IMR-90 (cell line): ENCODE measurements at regions not wholly inside any gene's neighbourhood (a gene's known extent, or its start where the extent isn't known, plus 50 kb on each side); places are given as distances from the start of the nearest gene placed in this dataset.

Experiments used
- ATAC-seq: fragments of 200-7000 bp; cut with Tn5 transposase; 2 replicates; pipeline ENCODE4 v1.9.1; 2020; ENCODE audit warnings: low read depth, mild to moderate bottlenecking, moderate library complexity
- BruUV-seq: library from RNA; stranded (reverse); fragments of 400-500 nt; replicated peaks from 2 replicates; lab custom pipeline; 2021; lab: Mats Ljungman, UMichigan
- CTCF ChIA-PET: fragments of 300-600 bp; formaldehyde crosslinking; extraction: SDS; loops from one replicate; lab custom pipeline; 2021; ENCODE audit warnings: antibody characterized with exemption; lab: Yijun Ruan, JAX
- POLR2A ChIA-PET: fragments of 300-600 bp; sonication (Branson Sonifier 250); formaldehyde crosslinking; loops from one replicate; lab custom pipeline; 2022; ENCODE audit warnings: antibody characterized with exemption; ENCODE audit not compliant: unreplicated experiment; lab: Charles Lee
- DNase-seq: peaks from one replicate; pipeline ENCODE4 v3.0.0; 2013
- H2AFZ ChIP-seq: replicated peaks from 2 replicates; pipeline ENCODE3; 2013; ENCODE audit warnings: low read length, mild to moderate bottlenecking; ENCODE audit not compliant: poor library complexity
- H2AK5ac ChIP-seq: 2 replicates; pipeline ENCODE4 v1.6.1; 2013; ENCODE audit warnings: low read depth, low read length, inconsistent platforms
- H2AK9ac ChIP-seq: replicated peaks from 2 replicates; pipeline ENCODE3; 2013; ENCODE audit warnings: mild to moderate bottlenecking, low read depth, low read length, moderate library complexity; ENCODE audit not compliant: poor library complexity
- H2BK120ac ChIP-seq: 2 replicates; pipeline ENCODE4 v1.6.1; 2013; ENCODE audit warnings: low read depth, low read length, inconsistent platforms
- H2BK15ac ChIP-seq: 3 replicates; pipeline ENCODE4 v1.6.1; 2013; ENCODE audit warnings: low read depth, low read length, inconsistent platforms
- H2BK20ac ChIP-seq: 2 replicates; pipeline ENCODE4 v1.6.1; 2013; ENCODE audit warnings: low read depth, mild to moderate bottlenecking, inconsistent platforms, low read length, moderate library complexity
- H2BK5ac ChIP-seq: 2 replicates; pipeline ENCODE4 v1.6.1; 2013; ENCODE audit warnings: mild to moderate bottlenecking, low read depth, low read length, inconsistent platforms; ENCODE audit not compliant: poor library complexity, severe bottlenecking
- H3K14ac ChIP-seq: replicated peaks from 2 replicates; pipeline ENCODE4 v1.6.1; 2013; ENCODE audit warnings: low read depth, low read length, inconsistent platforms
- H3K18ac ChIP-seq: 2 replicates; pipeline ENCODE4 v1.6.1; 2013; ENCODE audit warnings: low read depth, low read length, control low read depth
- H3K23ac ChIP-seq: 2 replicates; pipeline ENCODE4 v1.6.1; 2013; ENCODE audit warnings: low read depth, low read length, inconsistent platforms
- H3K27ac ChIP-seq: 2 replicates; pipeline ENCODE4 v1.5.1; 2013; ENCODE audit warnings: mild to moderate bottlenecking, control low read depth, low read length; ENCODE audit not compliant: insufficient read depth
- H3K27me3 ChIP-seq: 2 replicates; pipeline ENCODE4 v1.6.1; 2013; ENCODE audit warnings: low read length; ENCODE audit not compliant: control insufficient read depth, insufficient read depth
- H3K36me3 ChIP-seq: 2 replicates; pipeline ENCODE4 v1.6.1; 2013; ENCODE audit warnings: low read length, mixed read lengths; ENCODE audit not compliant: control insufficient read depth, insufficient read depth
- H3K4ac ChIP-seq: 2 replicates; pipeline ENCODE4 v1.6.1; 2013; ENCODE audit warnings: low read depth, low read length, inconsistent platforms
- H3K4me1 ChIP-seq: 2 replicates; pipeline ENCODE4 v1.6.1; 2013; ENCODE audit warnings: low read length, mixed read lengths; ENCODE audit not compliant: control insufficient read depth, insufficient read depth
- H3K4me2 ChIP-seq: 2 replicates; pipeline ENCODE4 v1.6.1; 2013; ENCODE audit warnings: low read depth, mild to moderate bottlenecking, control low read depth, low read length, moderate library complexity
- H3K4me3 ChIP-seq: 2 replicates; pipeline ENCODE4 v1.5.1; 2013; ENCODE audit warnings: low read depth, mild to moderate bottlenecking, control low read depth, low read length, moderate library complexity; ENCODE audit not compliant: insufficient read depth
- H3K56ac ChIP-seq: 2 replicates; pipeline ENCODE4 v1.6.1; 2013; ENCODE audit warnings: low read length, inconsistent platforms; ENCODE audit not compliant: insufficient read depth; ENCODE audit errors: extremely low read depth
- H3K79me1 ChIP-seq, 2 experiments: 2 replicates each; pipeline ENCODE4 v1.6.1; 2013; ENCODE audit warnings: low read length in 2 of 2, inconsistent platforms in 1 of 2, low read depth in 1 of 2
- H3K9ac ChIP-seq: 2 replicates; pipeline ENCODE4 v1.6.1; 2013; ENCODE audit warnings: low read depth, low read length, control low read depth
- H3K9me1 ChIP-seq: 2 replicates; pipeline ENCODE4 v1.6.1; 2013; ENCODE audit warnings: low read length, inconsistent platforms; ENCODE audit not compliant: insufficient read depth
- H3K9me3 ChIP-seq: 2 replicates; pipeline ENCODE4 v1.6.1; 2013; ENCODE audit warnings: low read length; ENCODE audit not compliant: control insufficient read depth, insufficient read depth
- H4K20me1 ChIP-seq: 2 replicates; pipeline ENCODE4 v1.6.1; 2013; ENCODE audit warnings: low read length, inconsistent platforms; ENCODE audit not compliant: insufficient read depth
- H4K5ac ChIP-seq: 2 replicates; pipeline ENCODE4 v1.6.1; 2013; ENCODE audit warnings: mild to moderate bottlenecking, low read depth, low read length, control low read depth
- H4K8ac ChIP-seq, 2 experiments: 2 replicates each; pipeline ENCODE4 v1.6.1; 2013; ENCODE audit warnings: low read depth in 2 of 2, low read length in 2 of 2, control low read depth in 1 of 2, inconsistent platforms in 1 of 2
- H4K91ac ChIP-seq: 2 replicates; pipeline ENCODE4 v1.6.1; 2013; ENCODE audit warnings: low read depth, low read length, inconsistent platforms; ENCODE audit not compliant: insufficient read depth
- BHLHE40 ChIP-seq: fragments of 150-350 bp; IDR thresholded peaks from 2 replicates; pipeline ENCODE4 v1.6.1; 2016; ENCODE audit warnings: mild to moderate bottlenecking, low read depth, low read length
- CEBPB ChIP-seq: IDR thresholded peaks from 2 replicates; pipeline ENCODE4 v1.6.1; 2012; ENCODE audit warnings: low read depth, low read length, improper control_type of control experiment
- CHD1 ChIP-seq: IDR thresholded peaks from 2 replicates; pipeline ENCODE4 v1.6.1; 2012; ENCODE audit warnings: low read depth, low read length, improper control_type of control experiment
- FOS ChIP-seq: fragments of 150-350 bp; IDR thresholded peaks from 2 replicates; pipeline ENCODE4 v1.6.1; 2016; ENCODE audit warnings: low read depth, low read length
- MAFK ChIP-seq: IDR thresholded peaks from 2 replicates; pipeline ENCODE4 v1.6.1; 2012; ENCODE audit warnings: low read depth, low read length, improper control_type of control experiment
- MAZ ChIP-seq: IDR thresholded peaks from 2 replicates; pipeline ENCODE4 v1.6.1; 2012; ENCODE audit warnings: low read depth, mild to moderate bottlenecking, low read length, improper control_type of control experiment, moderate library complexity, borderline replicate concordance
- NFE2L2 ChIP-seq: fragments of 150-350 bp; IDR thresholded peaks from 2 replicates; pipeline ENCODE4 v1.6.1; 2016; ENCODE audit warnings: low read depth, mild to moderate bottlenecking, low read length
- POLR2A ChIP-seq: IDR thresholded peaks from 2 replicates; pipeline ENCODE4 v1.6.1; 2012; ENCODE audit warnings: mild to moderate bottlenecking, low read depth, low read length
- RAD21 ChIP-seq: IDR thresholded peaks from 2 replicates; pipeline ENCODE4 v1.6.1; 2012; ENCODE audit warnings: low read length, improper control_type of control experiment
- RCOR1 ChIP-seq: IDR thresholded peaks from 2 replicates; pipeline ENCODE4 v1.6.1; 2012; ENCODE audit warnings: mild to moderate bottlenecking, low read length, improper control_type of control experiment; ENCODE audit not compliant: insufficient replicate concordance
- RFX5 ChIP-seq: IDR thresholded peaks from 2 replicates; pipeline ENCODE4 v1.8.0; 2012; ENCODE audit warnings: low read depth, mild to moderate bottlenecking, low read length, moderate library complexity
- SMC3 ChIP-seq: fragments of 150-350 bp; IDR thresholded peaks from 2 replicates; pipeline ENCODE4 v1.6.1; 2016; ENCODE audit warnings: low read depth, mild to moderate bottlenecking, antibody characterized with exemption, low read length, moderate library complexity
- WGBS, 2 experiments: methylation state at CpG; one replicate each; pipeline versions ENCODE4 v1.1.5 to v1.1.7; 2013; ENCODE audit warnings: missing lambda C conversion rate in 2 of 2; ENCODE audit not compliant: insufficient read length in 1 of 2; ENCODE audit errors: extremely low coverage in 2 of 2; 5-methylcytosine and 5-hydroxymethylcytosine counted together
- dilution Hi-C: fragments of 300-500 bp; cut with HindIII; formaldehyde crosslinking; loops from one replicate; pipeline ENCODE4 v1.14.3; 2018; ENCODE audit warnings: low sequenced_read_pairs; ENCODE audit not compliant: unreplicated experiment
- in situ Hi-C: fragments of 300-500 bp; cut with MboI; formaldehyde crosslinking; loops from 3 replicates; pipeline ENCODE4 v1.14.3; 2019; ENCODE audit warnings: low sequenced_read_pairs, inconsistent platforms, mixed read lengths
- intact Hi-C: fragments of 100-400 bp; cut with micrococcal nuclease; formaldehyde crosslinking; loops from 2 replicates; pipeline ENCODE4 v1.10.0; 2022
- TF ChIP-seq, protein P1 (sequence below): fragments of 150-350 bp; IDR thresholded peaks from 2 replicates; pipeline ENCODE4 v1.6.1; 2017; ENCODE audit warnings: mild to moderate bottlenecking, antibody characterized with exemption, low read length, low read depth
- TF ChIP-seq, protein P2 (sequence below): conservative IDR thresholded peaks from 2 replicates; pipeline ENCODE4 v1.5.1; 2012; ENCODE audit warnings: mild to moderate bottlenecking, low read depth, low read length, improper control_type of control experiment
- TF ChIP-seq, protein P3 (sequence below): fragments of 150-350 bp; IDR thresholded peaks from 2 replicates; pipeline ENCODE4 v1.6.1; 2016; ENCODE audit warnings: low read depth, mild to moderate bottlenecking, low read length, moderate library complexity, borderline replicate concordance

DNA sequence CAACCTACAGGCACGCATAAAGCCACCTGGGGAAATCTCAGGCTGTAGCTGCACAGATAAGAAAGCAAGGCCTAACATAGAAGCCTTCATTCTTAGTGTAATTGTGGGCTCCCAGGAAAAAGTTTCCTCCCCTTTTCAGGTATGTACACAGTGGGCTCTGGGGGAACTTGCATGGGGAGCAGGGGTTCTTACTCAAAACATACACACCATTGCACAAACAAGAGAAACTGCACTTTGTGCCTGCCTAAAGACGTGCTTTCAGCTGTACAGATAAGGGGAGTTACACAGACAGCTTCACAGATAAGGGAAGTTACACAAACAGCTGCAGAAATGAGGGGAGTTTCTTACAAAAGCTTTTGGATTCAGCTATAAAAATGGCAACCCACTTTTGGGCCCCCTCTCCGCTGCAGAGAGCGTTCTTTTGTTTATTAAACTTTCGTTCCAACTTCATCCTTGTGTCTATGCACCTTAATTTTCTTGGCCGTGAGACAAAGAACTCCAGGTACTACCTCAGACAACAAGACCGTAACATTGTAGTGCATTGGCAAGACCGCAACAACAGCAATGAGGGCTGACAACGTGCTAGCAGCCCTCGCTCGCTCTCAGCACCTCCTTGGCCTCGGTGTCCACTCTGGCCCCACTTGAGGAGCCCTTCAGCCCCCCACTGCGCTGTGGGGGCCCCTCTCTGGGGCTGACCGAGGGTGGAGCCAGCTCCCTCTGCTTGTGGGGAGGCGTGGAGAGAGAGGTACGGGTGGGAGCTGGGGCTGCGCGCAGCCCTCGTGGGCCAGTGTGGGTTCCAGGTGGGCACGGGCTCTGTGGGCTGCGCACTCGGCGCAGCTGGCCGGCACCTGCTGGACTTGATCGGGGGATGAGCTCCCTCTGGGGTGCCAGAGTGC lies 317.5 kb downstream of the RAPGEF2 start:
- Histone ChIP-seq H4K20me1 (no peaks in the 10 kb centered on the region), H3K27me3 (no peaks in the 10 kb centered on the region), H3K4me2 (no peak overlapping the region), H4K8ac (no peak overlapping the region), H3K9me1 (no peaks in the 10 kb centered on the region), H2AK9ac (no peak overlapping the region), H3K23ac (no peak overlapping the region), H3K79me1 (no peaks in the 10 kb centered on the region), H3K18ac (no peak overlapping the region), H2BK120ac (no peak overlapping the region), H3K4ac (no peak overlapping the region), H3K9ac (no peak overlapping the region), H3K56ac (no peak overlapping the region), H2BK20ac (no peak overlapping the region), H3K4me1 (no peaks in the 10 kb centered on the region), H3K14ac (no peak overlapping the region), H3K36me3 (no peaks in the 10 kb centered on the region), H2BK15ac (no peak overlapping the region; the same call in 2 of the 3 replicates), H2AK5ac (no peak overlapping the region), H3K4me3 (no peak overlapping the region), H4K5ac (no peak overlapping the region), H2BK5ac (no peak overlapping the region), H3K9me3 (peaks cover 5% of the 10 kb centered on the region; the same call in 1 of the 2 replicates), H3K27ac (no peak overlapping the region), H4K91ac (no peak overlapping the region), H2AFZ (no peak overlapping the region)
- ChIA-PET CTCF (no interaction called here), POLR2A (no interaction called here)
- dilution Hi-C loops: no loop called here
- BruUV-seq: no TSS peak
- TF ChIP-seq CHD1 (no peak), RAD21 (no peak), RCOR1 (no peak), MAZ (no peak), MAFK (no peak), POLR2A (no peak), FOS (no peak), CEBPB (no peak), BHLHE40 (no peak), NFE2L2 (no peak), SMC3 (no peak), RFX5 (no peak)
- TF ChIP-seq, protein P1, sequence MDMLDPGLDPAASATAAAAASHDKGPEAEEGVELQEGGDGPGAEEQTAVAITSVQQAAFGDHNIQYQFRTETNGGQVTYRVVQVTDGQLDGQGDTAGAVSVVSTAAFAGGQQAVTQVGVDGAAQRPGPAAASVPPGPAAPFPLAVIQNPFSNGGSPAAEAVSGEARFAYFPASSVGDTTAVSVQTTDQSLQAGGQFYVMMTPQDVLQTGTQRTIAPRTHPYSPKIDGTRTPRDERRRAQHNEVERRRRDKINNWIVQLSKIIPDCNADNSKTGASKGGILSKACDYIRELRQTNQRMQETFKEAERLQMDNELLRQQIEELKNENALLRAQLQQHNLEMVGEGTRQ: no peak
- TF ChIP-seq, protein P2, sequence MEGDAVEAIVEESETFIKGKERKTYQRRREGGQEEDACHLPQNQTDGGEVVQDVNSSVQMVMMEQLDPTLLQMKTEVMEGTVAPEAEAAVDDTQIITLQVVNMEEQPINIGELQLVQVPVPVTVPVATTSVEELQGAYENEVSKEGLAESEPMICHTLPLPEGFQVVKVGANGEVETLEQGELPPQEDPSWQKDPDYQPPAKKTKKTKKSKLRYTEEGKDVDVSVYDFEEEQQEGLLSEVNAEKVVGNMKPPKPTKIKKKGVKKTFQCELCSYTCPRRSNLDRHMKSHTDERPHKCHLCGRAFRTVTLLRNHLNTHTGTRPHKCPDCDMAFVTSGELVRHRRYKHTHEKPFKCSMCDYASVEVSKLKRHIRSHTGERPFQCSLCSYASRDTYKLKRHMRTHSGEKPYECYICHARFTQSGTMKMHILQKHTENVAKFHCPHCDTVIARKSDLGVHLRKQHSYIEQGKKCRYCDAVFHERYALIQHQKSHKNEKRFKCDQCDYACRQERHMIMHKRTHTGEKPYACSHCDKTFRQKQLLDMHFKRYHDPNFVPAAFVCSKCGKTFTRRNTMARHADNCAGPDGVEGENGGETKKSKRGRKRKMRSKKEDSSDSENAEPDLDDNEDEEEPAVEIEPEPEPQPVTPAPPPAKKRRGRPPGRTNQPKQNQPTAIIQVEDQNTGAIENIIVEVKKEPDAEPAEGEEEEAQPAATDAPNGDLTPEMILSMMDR: no peak
- TF ChIP-seq, protein P3, sequence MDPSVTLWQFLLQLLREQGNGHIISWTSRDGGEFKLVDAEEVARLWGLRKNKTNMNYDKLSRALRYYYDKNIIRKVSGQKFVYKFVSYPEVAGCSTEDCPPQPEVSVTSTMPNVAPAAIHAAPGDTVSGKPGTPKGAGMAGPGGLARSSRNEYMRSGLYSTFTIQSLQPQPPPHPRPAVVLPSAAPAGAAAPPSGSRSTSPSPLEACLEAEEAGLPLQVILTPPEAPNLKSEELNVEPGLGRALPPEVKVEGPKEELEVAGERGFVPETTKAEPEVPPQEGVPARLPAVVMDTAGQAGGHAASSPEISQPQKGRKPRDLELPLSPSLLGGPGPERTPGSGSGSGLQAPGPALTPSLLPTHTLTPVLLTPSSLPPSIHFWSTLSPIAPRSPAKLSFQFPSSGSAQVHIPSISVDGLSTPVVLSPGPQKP: no peak
- 89% methylated on average over 3 of the region's 25 CpGs; no CpG with 5 or more reads in 1 of the 2 experiments for WGBS, 2 experiments
- ATAC-seq (no peak), DNase-seq (no peak)
- intact Hi-C loops: no loop called here
- in situ Hi-C loops: no loop called here
